ENCODE measurements at regions not wholly inside any gene's neighbourhood (a gene's known extent, or its start where the extent isn't known, plus 50 kb on each side); places are given as distances from the start of the nearest gene placed in this dataset.

DNA sequence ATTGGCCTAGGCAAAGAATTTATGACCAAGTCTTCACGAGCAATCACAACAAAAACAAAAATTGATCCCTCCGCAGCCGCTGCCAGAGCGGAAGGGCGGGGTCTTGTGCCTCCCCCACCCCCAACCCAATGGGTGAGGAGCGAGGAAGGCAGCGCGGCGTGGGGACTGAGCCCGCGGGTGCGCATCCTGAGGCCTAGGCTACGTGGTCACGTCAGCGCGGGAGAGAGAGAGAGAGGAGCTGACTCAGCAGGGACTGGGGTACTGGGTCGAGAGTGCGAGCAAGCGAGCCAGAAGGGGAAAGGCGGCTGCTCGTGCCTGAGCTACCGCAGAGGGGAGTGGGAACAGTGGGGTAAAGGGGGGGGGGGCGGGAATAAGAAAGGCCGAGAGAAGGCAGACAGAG lies 90.1 kb upstream of the FERMT1 start:
- H3K4me3 ChIP-seq, result no peak overlapping the region
- FAIRE-seq (no peak), DNase-seq (ENCODE audit: low read depth in 1 of 2, low spot score in 1 of 2) (no peak), ATAC-seq (no peak)
- POLR2A ChIA-PET, result no interaction called here
- CTCF ChIA-PET, result interaction anchor here (0.8 kb wide), 1 partner anchor 1647 kb away, joined by 3 read pairs; no protein-coding TSS in a partner anchor
- WGBS (ENCODE audit: missing lambda C conversion rate), result 60% methylated on average over 19 of the region's 24 CpGs
- no peak overlapping the region for H3K27ac ChIP-seq
- no peaks in the 10 kb centered on the region for H3K9me3 ChIP-seq
- TF ChIP-seq CBX8 (IDR thresholded peaks at IDR 0.05), result no peak
- no peak for TF ChIP-seq MYC (IDR thresholded peaks at IDR 0.05; ENCODE audit: borderline replicate concordance, low read length)
- no peak for TF ChIP-seq NFE2L2 (conservative IDR thresholded peaks at IDR 0.05; ENCODE audit: low read length)
- TF ChIP-seq CBX2 (IDR thresholded peaks at IDR 0.05; ENCODE audit: borderline replicate concordance, low read depth), result no peak
- no peak for TF ChIP-seq SREBF2 (IDR thresholded peaks at IDR 0.05)
- TF ChIP-seq, protein P1, sequence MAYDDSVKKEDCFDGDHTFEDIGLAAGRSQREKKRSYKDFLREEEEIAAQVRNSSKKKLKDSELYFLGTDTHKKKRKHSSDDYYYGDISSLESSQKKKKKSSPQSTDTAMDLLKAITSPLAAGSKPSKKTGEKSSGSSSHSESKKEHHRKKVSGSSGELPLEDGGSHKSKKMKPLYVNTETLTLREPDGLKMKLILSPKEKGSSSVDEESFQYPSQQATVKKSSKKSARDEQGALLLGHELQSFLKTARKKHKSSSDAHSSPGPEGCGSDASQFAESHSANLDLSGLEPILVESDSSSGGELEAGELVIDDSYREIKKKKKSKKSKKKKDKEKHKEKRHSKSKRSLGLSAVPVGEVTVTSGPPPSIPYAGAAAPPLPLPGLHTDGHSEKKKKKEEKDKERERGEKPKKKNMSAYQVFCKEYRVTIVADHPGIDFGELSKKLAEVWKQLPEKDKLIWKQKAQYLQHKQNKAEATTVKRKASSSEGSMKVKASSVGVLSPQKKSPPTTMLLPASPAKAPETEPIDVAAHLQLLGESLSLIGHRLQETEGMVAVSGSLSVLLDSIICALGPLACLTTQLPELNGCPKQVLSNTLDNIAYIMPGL (CRISPR knock-in tag; IDR thresholded peaks at IDR 0.05; ENCODE audit: borderline replicate concordance), result no peak
- no peak for TF ChIP-seq RNF2 (IDR thresholded peaks at IDR 0.05; ENCODE audit: borderline replicate concordance, low read depth)
- no peak for TF ChIP-seq NR3C1 (IDR thresholded peaks at IDR 0.05)
- TF ChIP-seq TFCP2L1 (CRISPR knock-in tag; IDR thresholded peaks at IDR 0.05), result no peak
- TF ChIP-seq MAFK (IDR thresholded peaks at IDR 0.05; ENCODE audit: partially characterized antibody), result no peak
- TF ChIP-seq SMC3 (IDR thresholded peaks at IDR 0.05), result no peak
- TF ChIP-seq, protein P2, sequence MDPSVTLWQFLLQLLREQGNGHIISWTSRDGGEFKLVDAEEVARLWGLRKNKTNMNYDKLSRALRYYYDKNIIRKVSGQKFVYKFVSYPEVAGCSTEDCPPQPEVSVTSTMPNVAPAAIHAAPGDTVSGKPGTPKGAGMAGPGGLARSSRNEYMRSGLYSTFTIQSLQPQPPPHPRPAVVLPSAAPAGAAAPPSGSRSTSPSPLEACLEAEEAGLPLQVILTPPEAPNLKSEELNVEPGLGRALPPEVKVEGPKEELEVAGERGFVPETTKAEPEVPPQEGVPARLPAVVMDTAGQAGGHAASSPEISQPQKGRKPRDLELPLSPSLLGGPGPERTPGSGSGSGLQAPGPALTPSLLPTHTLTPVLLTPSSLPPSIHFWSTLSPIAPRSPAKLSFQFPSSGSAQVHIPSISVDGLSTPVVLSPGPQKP (IDR thresholded peaks at IDR 0.05; ENCODE audit: low read depth, low read length), result no peak
- no peak for TF ChIP-seq BHLHE40 (IDR thresholded peaks at IDR 0.05; ENCODE audit: low read depth, low read length)
- no peak for TF ChIP-seq CHD2 (IDR thresholded peaks at IDR 0.05; ENCODE audit: low read length, partially characterized antibody)
- H3K4me2 ChIP-seq, result no peak overlapping the region
- H3K4me1 ChIP-seq, result no peaks in the 10 kb centered on the region

DNA sequence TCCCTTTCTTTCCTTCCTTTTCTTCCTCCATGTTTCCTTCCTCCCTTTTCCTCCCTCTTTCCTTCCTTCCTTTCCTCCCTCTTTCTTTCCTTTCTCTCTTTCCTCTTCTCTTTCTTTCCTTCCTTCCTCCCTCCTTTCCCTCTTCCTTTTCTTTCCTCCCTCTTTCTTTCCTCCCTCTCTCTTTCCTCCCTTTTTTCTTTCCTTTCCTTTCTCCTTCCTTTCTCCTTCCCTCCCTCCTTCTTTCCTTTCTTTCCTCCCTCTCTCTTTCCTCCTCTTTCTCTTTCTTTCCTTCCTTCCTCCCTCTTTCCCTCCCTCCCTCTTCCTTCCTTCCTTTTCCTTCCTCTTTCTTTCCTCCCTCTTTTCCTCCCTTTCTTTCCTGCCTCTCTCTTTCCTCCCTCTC lies 86.3 kb upstream of the FERMT1 start:
- FAIRE-seq (no peak), DNase-seq (ENCODE audit: low read depth in 1 of 2, low spot score in 1 of 2) (no peak), ATAC-seq (no peak)
- no peak overlapping the region for H3K4me3 ChIP-seq
- no peak overlapping the region for H3K27ac ChIP-seq
- POLR2A ChIA-PET, result no interaction called here
- CTCF ChIA-PET, result no interaction called here
- no peak overlapping the region for H3K4me2 ChIP-seq
- H3K9me3 ChIP-seq, result no peaks in the 10 kb centered on the region
- H3K4me1 ChIP-seq, result no peaks in the 10 kb centered on the region
- TF ChIP-seq, protein P3, sequence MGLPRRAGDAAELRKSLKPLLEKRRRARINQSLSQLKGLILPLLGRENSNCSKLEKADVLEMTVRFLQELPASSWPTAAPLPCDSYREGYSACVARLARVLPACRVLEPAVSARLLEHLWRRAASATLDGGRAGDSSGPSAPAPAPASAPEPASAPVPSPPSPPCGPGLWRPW (IDR thresholded peaks at IDR 0.05), result no peak
- TF ChIP-seq HOXB13 (CRISPR knock-in tag; IDR thresholded peaks at IDR 0.05; ENCODE audit: low read depth) (no peak), FOSB (CRISPR knock-in tag; IDR thresholded peaks at IDR 0.05) (no peak), ZFP36 (IDR thresholded peaks at IDR 0.05; ENCODE audit: borderline replicate concordance, partially characterized antibody) (no peak), CBX8 (IDR thresholded peaks at IDR 0.05) (no peak), EP300 (IDR thresholded peaks at IDR 0.05) (no peak), RARB (CRISPR knock-in tag; IDR thresholded peaks at IDR 0.05) (no peak), SMC3 (IDR thresholded peaks at IDR 0.05) (no peak), FOSL2 (IDR thresholded peaks at IDR 0.05) (no peak), FOSL2 (CRISPR knock-in tag; IDR thresholded peaks at IDR 0.05) (no peak), PHF8 (IDR thresholded peaks at IDR 0.05; ENCODE audit: borderline replicate concordance, low read depth) (no peak)
- TF ChIP-seq, protein P4, sequence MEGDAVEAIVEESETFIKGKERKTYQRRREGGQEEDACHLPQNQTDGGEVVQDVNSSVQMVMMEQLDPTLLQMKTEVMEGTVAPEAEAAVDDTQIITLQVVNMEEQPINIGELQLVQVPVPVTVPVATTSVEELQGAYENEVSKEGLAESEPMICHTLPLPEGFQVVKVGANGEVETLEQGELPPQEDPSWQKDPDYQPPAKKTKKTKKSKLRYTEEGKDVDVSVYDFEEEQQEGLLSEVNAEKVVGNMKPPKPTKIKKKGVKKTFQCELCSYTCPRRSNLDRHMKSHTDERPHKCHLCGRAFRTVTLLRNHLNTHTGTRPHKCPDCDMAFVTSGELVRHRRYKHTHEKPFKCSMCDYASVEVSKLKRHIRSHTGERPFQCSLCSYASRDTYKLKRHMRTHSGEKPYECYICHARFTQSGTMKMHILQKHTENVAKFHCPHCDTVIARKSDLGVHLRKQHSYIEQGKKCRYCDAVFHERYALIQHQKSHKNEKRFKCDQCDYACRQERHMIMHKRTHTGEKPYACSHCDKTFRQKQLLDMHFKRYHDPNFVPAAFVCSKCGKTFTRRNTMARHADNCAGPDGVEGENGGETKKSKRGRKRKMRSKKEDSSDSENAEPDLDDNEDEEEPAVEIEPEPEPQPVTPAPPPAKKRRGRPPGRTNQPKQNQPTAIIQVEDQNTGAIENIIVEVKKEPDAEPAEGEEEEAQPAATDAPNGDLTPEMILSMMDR (IDR thresholded peaks at IDR 0.05), result no peak
- TF ChIP-seq, protein P5, sequence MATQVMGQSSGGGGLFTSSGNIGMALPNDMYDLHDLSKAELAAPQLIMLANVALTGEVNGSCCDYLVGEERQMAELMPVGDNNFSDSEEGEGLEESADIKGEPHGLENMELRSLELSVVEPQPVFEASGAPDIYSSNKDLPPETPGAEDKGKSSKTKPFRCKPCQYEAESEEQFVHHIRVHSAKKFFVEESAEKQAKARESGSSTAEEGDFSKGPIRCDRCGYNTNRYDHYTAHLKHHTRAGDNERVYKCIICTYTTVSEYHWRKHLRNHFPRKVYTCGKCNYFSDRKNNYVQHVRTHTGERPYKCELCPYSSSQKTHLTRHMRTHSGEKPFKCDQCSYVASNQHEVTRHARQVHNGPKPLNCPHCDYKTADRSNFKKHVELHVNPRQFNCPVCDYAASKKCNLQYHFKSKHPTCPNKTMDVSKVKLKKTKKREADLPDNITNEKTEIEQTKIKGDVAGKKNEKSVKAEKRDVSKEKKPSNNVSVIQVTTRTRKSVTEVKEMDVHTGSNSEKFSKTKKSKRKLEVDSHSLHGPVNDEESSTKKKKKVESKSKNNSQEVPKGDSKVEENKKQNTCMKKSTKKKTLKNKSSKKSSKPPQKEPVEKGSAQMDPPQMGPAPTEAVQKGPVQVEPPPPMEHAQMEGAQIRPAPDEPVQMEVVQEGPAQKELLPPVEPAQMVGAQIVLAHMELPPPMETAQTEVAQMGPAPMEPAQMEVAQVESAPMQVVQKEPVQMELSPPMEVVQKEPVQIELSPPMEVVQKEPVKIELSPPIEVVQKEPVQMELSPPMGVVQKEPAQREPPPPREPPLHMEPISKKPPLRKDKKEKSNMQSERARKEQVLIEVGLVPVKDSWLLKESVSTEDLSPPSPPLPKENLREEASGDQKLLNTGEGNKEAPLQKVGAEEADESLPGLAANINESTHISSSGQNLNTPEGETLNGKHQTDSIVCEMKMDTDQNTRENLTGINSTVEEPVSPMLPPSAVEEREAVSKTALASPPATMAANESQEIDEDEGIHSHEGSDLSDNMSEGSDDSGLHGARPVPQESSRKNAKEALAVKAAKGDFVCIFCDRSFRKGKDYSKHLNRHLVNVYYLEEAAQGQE (IDR thresholded peaks at IDR 0.05), result no peak

Data from A549 (cell line).